B cell (primary cell): ENCODE measurements at regions not wholly inside any gene's neighbourhood (a gene's known extent, or its start where the extent isn't known, plus 50 kb on each side); places are given as distances from the start of the nearest gene placed in this dataset.

ENCODE experiments used
- ATAC-seq: fragments of 200-7000 bp; cut with Tn5 transposase; one replicate; pipeline ENCODE4 v1.10.0; 2021; ENCODE audit warnings: low read depth, mild to moderate bottlenecking, moderate number of reproducible peaks, moderate library complexity
- CTCF ChIA-PET: fragments of 350-600 bp; sonication (Branson Sonifier 250); formaldehyde crosslinking; loops from one replicate; lab custom pipeline; 2021; ENCODE audit warnings: antibody characterized with exemption, inconsistent platforms; lab: Charles Lee
- POLR2A ChIA-PET: fragments of 350-600 bp; sonication (Branson Sonifier 250); formaldehyde crosslinking; loops from one replicate; lab custom pipeline; 2021; ENCODE audit warnings: antibody characterized with exemption; lab: Charles Lee
- DNase-seq: peaks from one replicate; pipeline ENCODE4 v3.0.0; 2013
- H2AFZ ChIP-seq: 2 replicates; pipeline ENCODE4 v1.6.1; 2012; ENCODE audit warnings: mild to moderate bottlenecking, low read depth, low read length; ENCODE audit not compliant: insufficient read depth, poor library complexity, severe bottlenecking
- H3K27ac ChIP-seq, 2 donors: 1 replicate in 1 of 2; 2 replicates in 1 of 2; pipeline ENCODE4 v1.5.1; 2012 to 2013; ENCODE audit warnings: low read length in 2 of 2, mild to moderate bottlenecking in 2 of 2, moderate library complexity in 1 of 2
- H3K27me3 ChIP-seq, 4 experiments: fragments of 200-600 bp in 1 of 4; sonication (generic) in 1 of 4; replicated peaks in 1 of 4; 1 replicate in 2 of 4; 2 replicates in 2 of 4; pipeline versions ENCODE4 v1.6.1 to v1.7.0; 2013 to 2016; ENCODE audit warnings: low read length in 3 of 4, mild to moderate bottlenecking in 2 of 4, mixed read lengths in 1 of 4, moderate library complexity in 1 of 4; ENCODE audit not compliant: insufficient read depth in 4 of 4, control insufficient read depth in 3 of 4; ENCODE audit errors: control extremely low read depth in 1 of 4
- H3K36me3 ChIP-seq, 2 experiments: replicated peaks in 1 of 2; 1 replicate in 1 of 2; 2 replicates in 1 of 2; pipeline versions ENCODE4 v1.6.1 to v1.7.1; 2013; ENCODE audit warnings: low read length in 1 of 2; ENCODE audit not compliant: insufficient read depth in 2 of 2, control insufficient read depth in 1 of 2; ENCODE audit errors: control extremely low read depth in 1 of 2, extremely low read depth in 1 of 2
- H3K4me1 ChIP-seq, 2 donors: fragments of 200-600 bp in 1 of 2; sonication (generic) in 1 of 2; 1 replicate in 1 of 2; 2 replicates in 1 of 2; pipeline versions ENCODE4 v1.5.1 to v1.6.1; 2013 to 2017; ENCODE audit warnings: low read length in 2 of 2; ENCODE audit not compliant: control insufficient read depth in 2 of 2, insufficient read depth in 2 of 2
- H3K4me2 ChIP-seq: replicated peaks from 2 replicates; pipeline ENCODE3; 2012; ENCODE audit warnings: mild to moderate bottlenecking, low read depth, low read length; ENCODE audit not compliant: poor library complexity, severe bottlenecking
- H3K4me3 ChIP-seq, 5 experiments: fragments of 200-600 bp in 1 of 5; sonication (generic) in 1 of 5; 1 replicate in 3 of 5; 2 replicates in 2 of 5; pipeline versions ENCODE4 v1.5.1 to v1.7.0; 2011 to 2016; ENCODE audit warnings: low read length in 4 of 5, mild to moderate bottlenecking in 4 of 5, low read depth in 2 of 5, control low read depth in 1 of 5, moderate library complexity in 1 of 5; ENCODE audit not compliant: insufficient read depth in 1 of 5; ENCODE audit errors: control extremely low read depth in 1 of 5, extremely low read depth in 1 of 5
- H3K79me2 ChIP-seq: fragments of 200-600 bp; sonication (generic); one replicate; pipeline ENCODE4 v1.6.0; 2016; ENCODE audit warnings: low read length; ENCODE audit not compliant: control insufficient read depth, insufficient read depth
- H3K9ac ChIP-seq: fragments of 200-600 bp; sonication (generic); 2 replicates; pipeline ENCODE4 v1.6.1; 2017; ENCODE audit warnings: mild to moderate bottlenecking, low read length, moderate library complexity
- H3K9me3 ChIP-seq, 3 donors: one replicate each; pipeline versions ENCODE4 v1.6.1 to v1.7.1; 2013; ENCODE audit warnings: low read length in 2 of 3; ENCODE audit not compliant: control insufficient read depth in 2 of 3, insufficient read depth in 1 of 3; ENCODE audit errors: control extremely low read depth in 1 of 3
- H4K20me1 ChIP-seq: 2 replicates; pipeline ENCODE4 v1.6.0; 2012; ENCODE audit warnings: mild to moderate bottlenecking, low read length; ENCODE audit not compliant: insufficient read depth, control insufficient read depth, poor library complexity, severe bottlenecking
- H3K27ac Mint-ChIP-seq: one replicate; pipeline ENCODE4 v1.8.0; 2021; ENCODE audit warnings: mixed read lengths
- H3K27me3 Mint-ChIP-seq: one replicate; pipeline ENCODE4 v1.8.0; 2021; ENCODE audit warnings: mixed read lengths
- H3K4me1 Mint-ChIP-seq: one replicate; pipeline ENCODE4 v1.8.0; 2021; ENCODE audit warnings: mixed read lengths
- H3K4me3 Mint-ChIP-seq: one replicate; pipeline ENCODE4 v1.8.0; 2021; ENCODE audit warnings: mixed read lengths
- H3K9me3 Mint-ChIP-seq: one replicate; pipeline ENCODE4 v1.8.0; 2022; ENCODE audit warnings: mixed read lengths; ENCODE audit not compliant: insufficient read depth
- CTCF ChIP-seq: fragments of 200-600 bp; IDR thresholded peaks from one replicate; pipeline ENCODE4 v1.8.0; 2022; ENCODE audit warnings: antibody characterized with exemption, mild to moderate bottlenecking
- EZH2 ChIP-seq: IDR thresholded peaks from 2 replicates; pipeline ENCODE4 v1.6.1; 2012; ENCODE audit warnings: borderline replicate concordance, low read depth, mild to moderate bottlenecking, moderate library complexity, low read length; ENCODE audit not compliant: insufficient read depth, poor library complexity, severe bottlenecking
- WGBS: methylation state at CpG from one replicate; pipeline ENCODE4 v1.1.5; 2013; ENCODE audit warnings: missing lambda C conversion rate; ENCODE audit not compliant: insufficient coverage; 5-methylcytosine and 5-hydroxymethylcytosine counted together
- intact Hi-C: fragments of 100-400 bp; cut with micrococcal nuclease; formaldehyde crosslinking; loops from one replicate; pipeline ENCODE4 v1.10.0; 2022

GRCh38 chr1:29420202-29420601 is 183.9 kb downstream of the PTPRU start:
- H3K27ac ChIP-seq: no peak overlapping the region
- no peak overlapping the region for H2AFZ ChIP-seq
- no peaks in the 10 kb centered on the region for H4K20me1 ChIP-seq
- POLR2A ChIA-PET: no interaction called here
- TF ChIP-seq EZH2 (no peak), CTCF (no peak)
- CTCF ChIA-PET: no interaction called here
- no peaks in the 10 kb centered on the region for H3K79me2 ChIP-seq
- peaks cover 0 to 6% (median 2%) of the 10 kb centered on the region in 4 experiments for H3K27me3 ChIP-seq
- H3K36me3 ChIP-seq: no peaks in the 10 kb centered on the region
- Mint-ChIP-seq H3K9me3 (no peaks in the 10 kb centered on the region), H3K4me1 (no peaks in the 10 kb centered on the region), H3K27ac (no peak overlapping the region), H3K4me3 (no peak overlapping the region), H3K27me3 (peaks cover 28% of the 10 kb centered on the region)
- H3K4me3 ChIP-seq: no peak overlapping the region
- no peaks in the 10 kb centered on the region for H3K9me3 ChIP-seq
- H3K9ac ChIP-seq: no peak overlapping the region
- H3K4me2 ChIP-seq: no peak overlapping the region
- intact Hi-C loops: no loop called here
- WGBS: no CpG with 5 or more reads among the region's 2 CpGs
- no peak for ATAC-seq
- no peaks in the 10 kb centered on the region for H3K4me1 ChIP-seq
- no peak for DNase-seq

- no peaks in the 10 kb centered on the region for H3K9me3 ChIP-seq
- Mint-ChIP-seq H3K4me3 (no peak overlapping the region), H3K27ac (no peak overlapping the region), H3K4me1 (no peaks in the 10 kb centered on the region), H3K9me3 (no peaks in the 10 kb centered on the region), H3K27me3 (peaks cover 29% of the 10 kb centered on the region)
- H3K36me3 ChIP-seq: no peaks in the 10 kb centered on the region
- no peak for TF ChIP-seq EZH2
- TF ChIP-seq CTCF: no peak
- ChIA-PET POLR2A (no interaction called here), CTCF (no interaction called here)
- no peaks in the 10 kb centered on the region for H3K4me1 ChIP-seq
- H3K79me2 ChIP-seq: no peaks in the 10 kb centered on the region
- DNase-seq (no peak), ATAC-seq (no peak)
- H3K27ac ChIP-seq: no peak overlapping the region
- H3K4me2 ChIP-seq: no peak overlapping the region
- no peaks in the 10 kb centered on the region for H3K27me3 ChIP-seq
- no peak overlapping the region for H3K9ac ChIP-seq
- H3K4me3 ChIP-seq: no peak overlapping the region
- H2AFZ ChIP-seq: no peak overlapping the region
- intact Hi-C loops: no loop called here
- no peaks in the 10 kb centered on the region for H4K20me1 ChIP-seq
- WGBS: 76% methylated on average over 5 of the region's 5 CpGs
Measured at GRCh38 chr1:29417971-29418370, 181.6 kb downstream of the PTPRU start.
